ENCODE measurements at regions not wholly inside any gene's neighbourhood (a gene's known extent, or its start where the extent isn't known, plus 50 kb on each side); places are given as distances from the start of the nearest gene placed in this dataset.

DNA sequence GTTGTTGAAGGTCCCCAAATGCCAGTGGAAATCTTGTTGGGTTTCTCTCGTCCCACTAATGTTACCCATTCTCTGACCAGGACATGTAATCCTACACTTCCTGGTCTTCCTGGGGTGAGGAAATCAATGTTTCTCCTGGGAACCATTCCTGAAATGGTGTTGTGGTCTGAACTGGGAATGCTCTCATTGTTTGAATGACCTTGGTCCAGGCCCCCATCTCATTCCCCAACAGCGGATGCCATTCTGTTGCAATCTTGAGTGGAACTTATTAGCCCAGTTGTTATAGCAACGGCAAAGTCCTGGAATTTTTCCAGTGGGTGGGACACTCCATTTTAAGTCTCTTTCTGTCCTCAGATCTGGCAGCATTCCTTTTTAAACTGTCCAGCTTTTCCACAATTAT, 265.9 kb downstream of the RPS4Y2 start:
- TF ChIP-seq, protein P1, sequence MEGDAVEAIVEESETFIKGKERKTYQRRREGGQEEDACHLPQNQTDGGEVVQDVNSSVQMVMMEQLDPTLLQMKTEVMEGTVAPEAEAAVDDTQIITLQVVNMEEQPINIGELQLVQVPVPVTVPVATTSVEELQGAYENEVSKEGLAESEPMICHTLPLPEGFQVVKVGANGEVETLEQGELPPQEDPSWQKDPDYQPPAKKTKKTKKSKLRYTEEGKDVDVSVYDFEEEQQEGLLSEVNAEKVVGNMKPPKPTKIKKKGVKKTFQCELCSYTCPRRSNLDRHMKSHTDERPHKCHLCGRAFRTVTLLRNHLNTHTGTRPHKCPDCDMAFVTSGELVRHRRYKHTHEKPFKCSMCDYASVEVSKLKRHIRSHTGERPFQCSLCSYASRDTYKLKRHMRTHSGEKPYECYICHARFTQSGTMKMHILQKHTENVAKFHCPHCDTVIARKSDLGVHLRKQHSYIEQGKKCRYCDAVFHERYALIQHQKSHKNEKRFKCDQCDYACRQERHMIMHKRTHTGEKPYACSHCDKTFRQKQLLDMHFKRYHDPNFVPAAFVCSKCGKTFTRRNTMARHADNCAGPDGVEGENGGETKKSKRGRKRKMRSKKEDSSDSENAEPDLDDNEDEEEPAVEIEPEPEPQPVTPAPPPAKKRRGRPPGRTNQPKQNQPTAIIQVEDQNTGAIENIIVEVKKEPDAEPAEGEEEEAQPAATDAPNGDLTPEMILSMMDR (IDR thresholded peaks at IDR 0.05) = no peak
- TF ChIP-seq POLR2A (IDR thresholded peaks at IDR 0.05) (no peak), POLR2AphosphoS5 (IDR thresholded peaks at IDR 0.05) (no peak), EP300 (IDR thresholded peaks at IDR 0.05) (no peak)
